Activated gamma-delta T cell treated with Interleukin-2 at 50 U/mL for 16 hours (primary cell): ENCODE measurements at regions not wholly inside any gene's neighbourhood (a gene's known extent, or its start where the extent isn't known, plus 50 kb on each side); places are given as distances from the start of the nearest gene placed in this dataset.
"Not testable (repeated sequence)": the region's sequence is repeated elsewhere in the genome, so short reads cannot be mapped to it uniquely, and the experiment has no call there.

Source experiments
- DNase-seq: peaks from one replicate; pipeline ENCODE4 v3.0.0-alpha.2; 2020

DNA sequence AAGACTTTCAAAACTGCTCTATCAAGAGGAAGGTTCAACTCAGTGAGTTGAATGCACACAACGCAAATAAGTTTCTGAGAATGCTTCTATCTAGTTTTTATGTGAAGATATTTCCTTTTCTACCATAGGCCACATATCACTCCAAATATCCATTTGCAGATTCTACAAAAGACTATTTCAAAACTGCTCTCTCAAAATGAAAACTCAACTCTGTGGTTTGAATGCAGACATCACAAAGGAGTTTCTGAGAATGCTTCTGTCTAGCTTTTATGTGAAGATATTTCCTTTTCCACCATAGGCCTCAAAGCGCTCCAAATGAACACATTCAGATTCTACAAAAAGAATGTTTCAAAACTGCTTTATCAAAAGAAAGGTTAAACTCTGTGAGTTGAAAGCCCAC, 1093.1 kb upstream of the DEFB115 start:
- DNase-seq: not testable (repeated sequence)

GRCh38 chr20:30167540-30167939, 1089.9 kb upstream of the DEFB115 start:
- DNase-seq: no peak

GRCh38 chr20:30168025-30168799, 1089.3 kb upstream of the DEFB115 start:
- no peak for DNase-seq

GRCh38 chr20:30168800-30169138, 1088.7 kb upstream of the DEFB115 start:
- DNase-seq: no peak

- DNase-seq: no peak
Observed at GRCh38 chr20:30175681-30176080, 1081.8 kb upstream of the DEFB115 start.

GRCh38 chr20:30183124-30183523, 1074.3 kb upstream of the DEFB115 start:
- DNase-seq: not testable (repeated sequence)

DNA sequence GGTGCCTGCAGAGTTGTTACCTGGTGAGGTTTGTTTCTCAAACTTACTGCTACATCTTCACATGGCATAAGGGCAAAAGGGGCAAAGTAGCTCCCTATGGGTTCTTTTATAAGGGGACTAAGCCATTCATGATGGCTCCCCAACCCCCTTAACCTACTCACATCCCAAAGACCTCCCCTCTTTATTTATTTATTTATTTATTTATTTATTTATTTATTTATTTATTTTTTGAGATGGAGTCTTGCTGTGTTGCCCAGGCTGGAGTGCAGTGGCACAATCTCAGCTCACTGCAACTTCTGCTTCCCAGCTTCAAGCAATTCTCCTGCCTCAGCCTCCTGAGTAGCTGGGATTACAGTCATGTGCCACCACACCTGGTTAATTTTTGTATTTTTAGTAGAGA, 1065.7 kb upstream of the DEFB115 start:
- DNase-seq: not testable (repeated sequence)

DNA sequence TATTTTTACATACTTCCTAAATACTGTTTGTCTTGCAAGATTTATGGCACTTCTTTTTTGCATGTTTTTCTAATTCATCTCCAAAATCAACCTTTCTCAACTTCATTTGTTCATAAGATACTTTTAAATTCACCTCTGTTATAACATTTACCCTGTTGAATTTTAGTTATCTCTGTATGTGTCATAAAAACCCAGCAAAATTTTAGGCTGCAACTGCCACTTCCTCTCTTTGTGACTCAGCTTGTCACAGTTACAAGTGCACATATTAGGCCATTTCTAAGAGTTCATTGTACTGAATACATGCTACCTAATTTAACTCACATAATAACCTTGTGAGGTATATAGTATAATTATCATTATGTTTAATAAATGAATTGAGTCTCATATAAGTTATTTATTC, 1023.0 kb upstream of the DEFB115 start:
- not testable (repeated sequence) for DNase-seq

GRCh38 chr20:30275073-30275472, 982.4 kb upstream of the DEFB115 start:
- DNase-seq: not testable (repeated sequence)

DNA sequence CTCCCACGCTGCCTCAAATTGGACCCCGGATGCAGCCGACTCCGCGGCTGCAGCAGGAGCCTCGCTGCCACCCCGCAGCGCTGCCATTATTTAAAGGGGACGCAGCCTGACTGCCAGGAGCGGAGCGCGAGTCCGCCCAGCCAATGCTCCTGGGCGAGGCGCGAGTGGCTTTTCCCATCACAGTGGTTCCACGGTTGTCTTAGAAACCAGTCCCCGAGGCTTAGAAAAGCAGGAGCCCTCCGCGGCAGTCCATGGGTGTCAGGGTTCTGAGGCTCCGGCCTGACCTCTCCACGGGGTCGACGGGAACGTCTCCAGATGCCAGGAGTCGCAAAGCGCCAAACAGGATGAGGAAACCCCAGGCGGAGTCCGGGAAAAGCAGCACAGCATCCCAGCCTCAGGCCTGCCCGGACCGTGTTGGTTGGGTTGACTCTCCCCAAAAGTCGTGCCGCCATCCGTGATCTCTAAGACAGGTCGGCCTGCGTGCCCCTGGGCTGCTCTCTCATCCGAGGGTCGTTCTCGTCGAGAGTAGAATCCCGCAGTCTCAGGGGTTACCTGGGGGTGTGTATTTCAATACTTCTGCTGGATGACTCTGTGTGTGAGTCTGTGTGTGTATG, 975.8 kb upstream of the DEFB115 start:
- DNase-seq: no peak

DNA sequence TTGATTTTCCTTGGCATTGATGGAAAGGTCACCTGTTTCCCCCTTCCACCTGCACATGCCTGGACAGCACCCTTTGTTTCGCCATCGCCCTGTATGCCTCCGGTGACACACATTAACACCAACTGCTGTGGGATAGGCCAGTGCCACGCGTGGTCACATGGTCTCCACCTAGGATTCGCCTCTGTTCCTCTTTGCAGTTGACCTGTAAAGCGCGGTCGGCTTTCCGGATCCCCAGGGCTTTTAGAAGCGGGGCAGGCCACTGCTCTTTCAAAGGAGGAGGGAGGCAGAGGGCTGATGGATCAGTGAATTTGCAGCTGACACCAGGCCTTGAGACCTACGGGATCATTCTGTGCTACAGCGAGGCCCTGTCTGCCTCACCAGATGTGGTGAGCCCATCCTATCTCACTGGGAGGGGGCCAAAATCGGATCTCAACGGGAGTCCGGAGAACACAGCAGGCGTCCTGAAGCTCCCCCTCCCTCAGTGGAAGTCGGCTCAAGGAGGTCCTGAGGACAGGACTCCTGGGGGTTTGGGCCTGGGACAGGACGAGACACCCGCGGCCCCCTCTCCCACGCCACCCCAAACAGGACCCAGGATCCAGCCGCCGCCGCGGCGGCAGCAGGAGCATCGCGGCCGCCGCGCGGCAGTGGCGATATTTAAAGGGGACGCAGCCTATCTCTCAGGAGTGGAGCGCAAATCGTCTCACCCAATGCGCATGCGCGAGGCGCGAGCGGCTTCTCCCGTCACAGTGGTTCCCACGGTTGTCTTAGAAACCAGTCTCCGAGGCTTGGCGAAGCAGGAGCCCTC, 973.8 kb upstream of the DEFB115 start:
- peak; percentile 56 for DNase-seq

- DNase-seq: no peak
Observed at GRCh38 chr20:30284281-30284905, 973.1 kb upstream of the DEFB115 start.

GRCh38 chr20:30285677-30286076, 971.8 kb upstream of the DEFB115 start:
- DNase-seq: no peak

DNA sequence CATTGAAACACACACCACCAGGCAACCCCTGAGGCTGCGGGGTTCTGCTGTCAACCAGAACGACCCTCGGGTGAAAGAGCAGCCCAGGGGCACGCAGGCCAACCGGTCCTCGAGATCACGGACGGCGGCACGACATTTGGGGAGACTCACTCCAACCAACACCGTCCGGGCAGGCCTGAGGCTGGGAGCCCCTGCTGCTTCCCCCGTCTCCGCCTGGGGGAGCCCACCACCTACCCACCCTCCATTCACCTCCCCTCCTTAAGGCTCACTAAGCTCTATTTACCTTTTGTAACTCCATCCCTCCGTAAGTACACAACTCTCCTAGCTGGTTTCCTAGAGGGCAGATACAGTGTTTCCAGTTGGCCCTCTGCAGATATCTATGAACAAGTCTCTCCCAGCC, 971.3 kb upstream of the DEFB115 start:
- DNase-seq: no peak

DNA sequence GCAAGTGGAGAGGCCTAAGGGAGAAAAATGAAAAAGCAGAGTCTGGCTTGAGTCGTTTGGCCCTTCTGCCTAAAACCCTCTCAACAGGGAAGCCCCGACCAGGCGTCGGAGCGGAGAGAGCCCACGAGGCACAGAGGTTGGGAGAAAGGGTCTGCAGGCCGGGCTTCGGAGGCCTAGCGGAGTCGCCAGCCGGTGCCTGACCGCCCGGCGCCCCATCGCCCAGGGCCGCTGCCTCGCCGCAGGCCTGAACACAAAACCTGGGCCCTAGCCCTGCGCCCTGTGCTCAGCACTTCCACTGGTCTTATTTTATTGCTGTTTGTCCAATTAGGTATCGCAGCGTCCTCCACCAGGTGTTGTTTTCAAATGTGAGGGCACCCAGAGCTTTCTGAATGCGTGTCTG, 970.0 kb upstream of the DEFB115 start:
- not testable (repeated sequence) for DNase-seq

DNA sequence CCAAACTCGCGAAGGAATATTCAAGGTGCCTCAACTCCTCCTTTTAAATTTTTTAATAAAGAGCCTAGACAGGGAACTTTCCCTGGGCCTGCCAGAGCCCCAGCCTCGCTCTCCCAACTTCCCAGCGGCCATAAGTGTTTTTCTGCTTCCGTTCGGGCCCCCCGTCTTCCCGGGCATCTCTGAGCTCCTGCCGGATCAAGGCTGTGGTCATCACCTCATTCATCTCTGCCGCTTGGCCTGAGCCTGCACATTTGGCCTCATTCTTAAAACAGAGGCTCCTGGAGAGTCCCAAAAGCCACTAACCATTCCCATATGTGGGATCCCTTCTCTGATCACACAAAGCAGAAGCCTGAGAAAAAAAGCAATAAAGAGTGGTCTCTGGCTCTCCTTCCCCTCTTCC, 969.1 kb upstream of the DEFB115 start:
- no peak for DNase-seq

- not testable (repeated sequence) for DNase-seq
Observed at GRCh38 chr20:30289049-30289448, 968.4 kb upstream of the DEFB115 start.

GRCh38 chr20:30289711-30290141, 967.7 kb upstream of the DEFB115 start:
- DNase-seq: not testable (repeated sequence)

DNA sequence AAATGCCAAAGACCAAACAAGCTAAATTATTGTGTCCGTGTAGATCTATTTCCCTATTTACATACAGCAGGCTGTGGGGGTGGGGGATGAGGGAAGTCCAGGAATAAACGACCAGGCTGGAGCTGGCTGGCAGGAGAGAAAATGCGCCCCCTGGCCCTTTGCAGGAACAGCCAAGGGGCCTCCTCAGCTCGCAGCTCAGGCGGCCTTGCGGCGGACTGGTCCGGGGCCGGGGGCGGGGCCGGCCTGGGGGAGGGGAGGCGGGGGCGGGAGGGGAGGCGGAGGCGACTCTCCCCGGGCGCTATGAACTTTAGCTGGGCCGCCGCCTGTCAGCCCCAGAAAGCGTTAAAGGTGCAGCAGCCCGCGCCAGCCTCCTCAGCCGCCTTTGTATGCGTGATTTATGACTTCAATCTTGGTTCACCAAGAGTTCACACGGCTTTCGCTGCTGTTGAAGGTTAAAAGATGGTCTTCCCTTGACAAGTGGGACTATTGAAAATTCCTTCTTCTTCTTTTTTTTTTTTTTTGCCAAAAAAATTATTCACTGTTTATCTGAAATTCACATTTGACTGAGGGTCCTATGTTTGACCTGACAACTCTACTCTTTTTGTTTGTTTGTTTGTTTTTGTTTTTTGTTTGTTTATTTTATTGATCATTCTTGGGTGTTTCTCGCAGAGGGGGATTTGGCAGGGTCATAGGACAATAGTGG, 967.0 kb upstream of the DEFB115 start:
- DNase-seq: not testable (repeated sequence)

GRCh38 chr20:30291064-30291379, 966.4 kb upstream of the DEFB115 start:
- not testable (repeated sequence) for DNase-seq

- not testable (repeated sequence) for DNase-seq
Observed at GRCh38 chr20:30291686-30292085, 965.8 kb upstream of the DEFB115 start.

GRCh38 chr20:30295396-30295795, 962.1 kb upstream of the DEFB115 start:
- DNase-seq: not testable (repeated sequence)

DNA sequence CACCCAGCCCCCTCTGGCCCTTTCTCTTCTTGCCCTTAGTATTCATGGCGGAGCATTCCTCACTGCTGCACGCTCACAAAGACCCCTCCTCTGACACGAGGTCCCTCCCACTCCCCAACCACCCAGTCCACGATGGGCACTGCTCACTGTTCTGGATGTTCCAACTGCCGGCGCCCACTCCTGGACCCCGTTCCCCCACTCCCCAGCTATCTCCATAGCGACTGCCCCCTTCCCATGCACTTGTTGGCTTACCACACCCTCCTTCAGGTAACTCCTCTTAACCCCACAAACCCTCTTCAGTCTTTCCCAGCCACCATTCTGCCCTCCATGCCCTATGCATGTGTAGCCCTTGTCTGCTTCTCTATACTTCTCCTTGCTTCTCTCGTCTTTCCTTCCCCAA, 961.5 kb upstream of the DEFB115 start:
- DNase-seq: not testable (repeated sequence)
